ENCODE measurements at regions not wholly inside any gene's neighbourhood (a gene's known extent, or its start where the extent isn't known, plus 50 kb on each side); places are given as distances from the start of the nearest gene placed in this dataset.

- H3K9me3 ChIP-seq (ENCODE audit: control insufficient read depth in 1 of 2, insufficient read depth in 1 of 2, low read length in 2 of 2), result peaks cover 0 to 9% of the 10 kb centered on the region in 2 experiments
- H3K27ac ChIP-seq (ENCODE audit: low read depth in 1 of 2, low read length in 2 of 2), result no peak overlapping the region
- H3K4me3 ChIP-seq (ENCODE audit: low read length), result no peak overlapping the region
- DNase-seq (no peak), ATAC-seq (ENCODE audit: poor library complexity) (no peak)
- Mint-ChIP-seq H3K27ac (no peak overlapping the region), H3K27me3 (no peaks in the 10 kb centered on the region), H3K4me1 (ENCODE audit: low read depth) (no peaks in the 10 kb centered on the region), H3K4me3 (no peak overlapping the region), H3K36me3 (ENCODE audit: low read depth) (no peaks in the 10 kb centered on the region), H3K9me3 (peaks cover 2% of the 10 kb centered on the region)
- CTCF ChIA-PET, result no interaction called here
- POLR2A ChIA-PET, result no interaction called here
- H3K4me1 ChIP-seq (ENCODE audit: insufficient read depth, low read length), result no peaks in the 10 kb centered on the region
- H3K27me3 ChIP-seq (ENCODE audit: control insufficient read depth in 1 of 2, insufficient read depth in 2 of 2, low read length in 2 of 2), result no peaks in the 10 kb centered on the region
- intact Hi-C loops (cut with DNase I, micrococcal nuclease), result loop anchor here in 1 of 2 experiments (10.0 kb wide), 1 partner anchor 59 kb away; no protein-coding TSS in a partner anchor
- no peak for TF ChIP-seq CTCF (IDR thresholded peaks at IDR 0.05)
- H3K36me3 ChIP-seq (ENCODE audit: insufficient read depth, low read length), result no peaks in the 10 kb centered on the region
Observed at GRCh38 chr7:46636022-46636421, 715.0 kb upstream of the IGFBP3 start.

- Histone ChIP-seq H3K36me3 (ENCODE audit: insufficient read depth, low read length) (no peaks in the 10 kb centered on the region), H3K4me3 (ENCODE audit: low read length) (no peak overlapping the region), H3K27me3 (ENCODE audit: control insufficient read depth in 1 of 2, insufficient read depth in 2 of 2, low read length in 2 of 2) (no peaks in the 10 kb centered on the region), H3K9me3 (ENCODE audit: control insufficient read depth in 1 of 2, insufficient read depth in 1 of 2, low read length in 2 of 2) (peaks cover 0 to 16% of the 10 kb centered on the region in 2 experiments), H3K27ac (ENCODE audit: low read depth in 1 of 2, low read length in 2 of 2) (no peak overlapping the region), H3K4me1 (ENCODE audit: insufficient read depth, low read length) (no peaks in the 10 kb centered on the region)
- no peaks in the 10 kb centered on the region for H3K27me3 Mint-ChIP-seq
- no peak for DNase-seq
- H3K9me3 Mint-ChIP-seq, result peaks cover 2% of the 10 kb centered on the region
- no peak for ATAC-seq (ENCODE audit: poor library complexity)
- CTCF ChIA-PET, result no interaction called here
- POLR2A ChIA-PET, result no interaction called here
- intact Hi-C loops (cut with DNase I, micrococcal nuclease), result loop anchor here in 1 of 2 experiments (10.0 kb wide), 1 partner anchor 61 kb away; no protein-coding TSS in a partner anchor
- H3K4me1 Mint-ChIP-seq (ENCODE audit: low read depth), result no peaks in the 10 kb centered on the region
- no peak overlapping the region for H3K4me3 Mint-ChIP-seq
- no peak overlapping the region for H3K27ac Mint-ChIP-seq
- TF ChIP-seq CTCF (IDR thresholded peaks at IDR 0.05), result no peak
- H3K36me3 Mint-ChIP-seq (ENCODE audit: low read depth), result no peaks in the 10 kb centered on the region
Observed at GRCh38 chr7:46633630-46634240, 712.7 kb upstream of the IGFBP3 start.

GRCh38 chr7:46633200-46633599 is 712.1 kb upstream of the IGFBP3 start:
- intact Hi-C loops (cut with DNase I, micrococcal nuclease), result loop anchor here in 1 of 2 experiments (10.0 kb wide), 1 partner anchor 62 kb away; no protein-coding TSS in a partner anchor
- CTCF ChIA-PET, result no interaction called here
- no peaks in the 10 kb centered on the region for H3K4me1 ChIP-seq (ENCODE audit: insufficient read depth, low read length)

More at GRCh38 chr7:46633200-46633599, 712.1 kb upstream of the IGFBP3 start:
- no peak overlapping the region for H3K27ac ChIP-seq (ENCODE audit: low read depth in 1 of 2, low read length in 2 of 2)
- no peak for TF ChIP-seq CTCF (IDR thresholded peaks at IDR 0.05)
- DNase-seq (no peak), ATAC-seq (ENCODE audit: poor library complexity) (no peak)
- Mint-ChIP-seq H3K4me3 (no peak overlapping the region), H3K4me1 (ENCODE audit: low read depth) (no peaks in the 10 kb centered on the region), H3K27me3 (no peaks in the 10 kb centered on the region), H3K9me3 (peaks cover 2% of the 10 kb centered on the region), H3K27ac (no peak overlapping the region), H3K36me3 (ENCODE audit: low read depth) (no peaks in the 10 kb centered on the region)
- no peaks in the 10 kb centered on the region for H3K36me3 ChIP-seq (ENCODE audit: insufficient read depth, low read length)
- peaks cover 0 to 16% of the 10 kb centered on the region in 2 experiments for H3K9me3 ChIP-seq (ENCODE audit: control insufficient read depth in 1 of 2, insufficient read depth in 1 of 2, low read length in 2 of 2)
- no peaks in the 10 kb centered on the region for H3K27me3 ChIP-seq (ENCODE audit: control insufficient read depth in 1 of 2, insufficient read depth in 2 of 2, low read length in 2 of 2)
- POLR2A ChIA-PET, result no interaction called here
- H3K4me3 ChIP-seq (ENCODE audit: low read length), result no peak overlapping the region

Measured in CD4-positive, alpha-beta T cell (primary cell).